ENCODE measurements at regions not wholly inside any gene's neighbourhood (a gene's known extent, or its start where the extent isn't known, plus 50 kb on each side); places are given as distances from the start of the nearest gene placed in this dataset.
"Not testable (repeated sequence)": the region's sequence is repeated elsewhere in the genome, so short reads cannot be mapped to it uniquely, and the experiment has no call there.

GRCh38 chr9:87353301-87353700 lies 144.4 kb upstream of the DAPK1 start:
- Histone ChIP-seq H3K36me3 (ENCODE audit: insufficient read depth, low read depth, low read length) (no peaks in the 10 kb centered on the region), H3K4me1 (ENCODE audit: insufficient read depth, low read length) (0 out of 2 replicates have a peak, but pooled peaks cover 4% of the 10 kb centered on the region), H3K27ac (ENCODE audit: low read length) (no peak overlapping the region), H3K9ac (ENCODE audit: low read depth, low read length) (no peak overlapping the region), H3K9me3 (ENCODE audit: insufficient read depth, low read depth, low read length) (peaks cover 5% of the 10 kb centered on the region; the same call in 1 of the 2 replicates), H3K27me3 (ENCODE audit: insufficient read depth, low read length) (no peaks in the 10 kb centered on the region), H3K4me3 (ENCODE audit: low read length) (no peak overlapping the region)

DNA sequence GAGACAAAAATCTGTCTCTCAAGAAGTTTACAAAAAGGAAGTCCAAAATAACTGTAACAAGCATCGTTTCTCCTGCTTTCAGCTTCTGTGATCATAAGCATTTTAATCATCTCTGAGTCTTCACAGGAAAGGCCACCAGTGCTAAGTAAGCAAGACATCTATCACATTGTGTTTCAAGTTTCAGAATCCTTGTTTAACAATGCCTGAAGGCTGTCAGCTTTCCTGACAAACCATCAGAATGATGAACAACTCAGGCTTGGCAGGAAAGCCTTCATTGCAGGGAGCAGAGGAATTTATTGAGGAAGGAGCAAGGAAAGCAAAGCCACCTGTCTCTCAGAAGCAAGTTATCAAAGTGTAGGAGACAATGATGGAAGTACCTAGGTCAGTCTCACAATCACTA lies 143.5 kb upstream of the DAPK1 start:
- Histone ChIP-seq H3K36me3 (ENCODE audit: insufficient read depth, low read depth, low read length) (no peaks in the 10 kb centered on the region), H3K27ac (ENCODE audit: low read length) (no peak overlapping the region), H3K9me3 (ENCODE audit: insufficient read depth, low read depth, low read length) (peaks cover 7% of the 10 kb centered on the region; the same call in 1 of the 2 replicates), H3K9ac (ENCODE audit: low read depth, low read length) (no peak overlapping the region), H3K4me1 (ENCODE audit: insufficient read depth, low read length) (0 out of 2 replicates have a peak, but pooled peaks cover 4% of the 10 kb centered on the region), H3K4me3 (ENCODE audit: low read length) (no peak overlapping the region), H3K27me3 (ENCODE audit: insufficient read depth, low read length) (no peaks in the 10 kb centered on the region)

GRCh38 chr9:87357600-87357999 lies 140.1 kb upstream of the DAPK1 start:
- H3K9ac ChIP-seq (ENCODE audit: low read depth, low read length), result no peak overlapping the region
- H3K27me3 ChIP-seq (ENCODE audit: insufficient read depth, low read length), result no peaks in the 10 kb centered on the region
- H3K9me3 ChIP-seq (ENCODE audit: insufficient read depth, low read depth, low read length), result peaks cover 7% of the 10 kb centered on the region; the same call in 1 of the 2 replicates
- H3K4me1 ChIP-seq (ENCODE audit: insufficient read depth, low read length), result 0 out of 2 replicates have a peak, but pooled peaks cover 4% of the 10 kb centered on the region
- no peak overlapping the region for H3K27ac ChIP-seq (ENCODE audit: low read length)
- no peaks in the 10 kb centered on the region for H3K36me3 ChIP-seq (ENCODE audit: insufficient read depth, low read depth, low read length)
- no peak overlapping the region for H3K4me3 ChIP-seq (ENCODE audit: low read length)

DNA sequence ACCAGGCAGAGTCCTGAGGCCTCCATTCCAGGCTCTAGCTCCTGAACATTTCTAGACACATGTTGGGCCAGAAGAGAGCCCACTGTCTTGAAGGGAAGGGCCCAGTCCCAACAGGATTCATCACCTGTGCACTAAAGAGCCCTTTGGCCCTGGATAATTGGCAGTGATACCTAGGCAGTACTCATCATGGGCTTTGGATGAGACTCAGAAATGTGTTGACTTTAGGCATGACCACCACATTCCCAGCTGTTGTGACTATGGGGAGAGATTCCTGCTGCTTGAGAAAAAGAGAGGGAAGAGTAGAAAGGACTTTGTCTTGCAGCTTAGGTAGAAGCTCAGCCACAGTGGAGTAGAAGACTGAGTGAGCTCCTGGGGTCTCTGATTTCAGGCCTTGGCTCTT lies 138.4 kb upstream of the DAPK1 start:
- no peak overlapping the region for H3K9ac ChIP-seq (ENCODE audit: low read depth, low read length)
- H3K9me3 ChIP-seq (ENCODE audit: insufficient read depth, low read depth, low read length), result peaks cover 7% of the 10 kb centered on the region; the same call in 1 of the 2 replicates
- H3K27me3 ChIP-seq (ENCODE audit: insufficient read depth, low read length), result no peaks in the 10 kb centered on the region
- no peak overlapping the region for H3K4me3 ChIP-seq (ENCODE audit: low read length)
- H3K27ac ChIP-seq (ENCODE audit: low read length), result no peak overlapping the region
- no peaks in the 10 kb centered on the region for H3K36me3 ChIP-seq (ENCODE audit: insufficient read depth, low read depth, low read length)
- H3K4me1 ChIP-seq (ENCODE audit: insufficient read depth, low read length), result 0 out of 2 replicates have a peak, but pooled peaks cover under 1% of the 10 kb centered on the region

DNA sequence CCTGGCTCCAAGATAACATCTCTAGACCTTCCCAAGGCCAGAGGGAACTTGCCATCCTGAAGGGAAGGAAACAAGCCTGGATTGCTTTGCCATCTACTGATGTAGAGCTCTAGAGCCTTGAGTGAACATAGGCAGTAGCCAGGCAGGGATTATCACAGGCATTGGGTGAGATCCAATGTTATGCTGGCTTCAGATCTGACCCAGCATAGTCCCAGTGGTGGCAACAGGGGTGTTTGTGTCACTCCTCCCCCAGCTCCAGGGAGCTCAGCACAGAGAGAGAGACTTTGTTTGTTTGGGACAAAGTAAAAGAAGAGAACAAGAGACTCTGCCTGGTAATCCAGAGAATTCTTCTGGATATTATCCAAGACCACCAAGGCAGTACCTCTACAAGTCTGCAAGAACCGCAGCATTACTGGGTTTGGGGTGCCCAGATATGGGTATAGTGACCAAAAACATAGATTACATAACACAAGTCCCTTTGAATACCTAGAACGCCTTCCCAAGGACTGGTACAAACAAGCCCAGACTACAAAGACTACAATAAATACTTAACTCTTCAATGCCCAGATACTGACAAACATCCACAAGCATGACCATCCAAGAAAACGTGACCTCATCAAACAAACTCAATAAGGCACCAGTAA lies 137.6 kb upstream of the DAPK1 start:
- Histone ChIP-seq H3K36me3 (ENCODE audit: insufficient read depth, low read depth, low read length) (no peaks in the 10 kb centered on the region), H3K4me3 (ENCODE audit: low read length) (no peak overlapping the region), H3K27me3 (ENCODE audit: insufficient read depth, low read length) (no peaks in the 10 kb centered on the region)

DNA sequence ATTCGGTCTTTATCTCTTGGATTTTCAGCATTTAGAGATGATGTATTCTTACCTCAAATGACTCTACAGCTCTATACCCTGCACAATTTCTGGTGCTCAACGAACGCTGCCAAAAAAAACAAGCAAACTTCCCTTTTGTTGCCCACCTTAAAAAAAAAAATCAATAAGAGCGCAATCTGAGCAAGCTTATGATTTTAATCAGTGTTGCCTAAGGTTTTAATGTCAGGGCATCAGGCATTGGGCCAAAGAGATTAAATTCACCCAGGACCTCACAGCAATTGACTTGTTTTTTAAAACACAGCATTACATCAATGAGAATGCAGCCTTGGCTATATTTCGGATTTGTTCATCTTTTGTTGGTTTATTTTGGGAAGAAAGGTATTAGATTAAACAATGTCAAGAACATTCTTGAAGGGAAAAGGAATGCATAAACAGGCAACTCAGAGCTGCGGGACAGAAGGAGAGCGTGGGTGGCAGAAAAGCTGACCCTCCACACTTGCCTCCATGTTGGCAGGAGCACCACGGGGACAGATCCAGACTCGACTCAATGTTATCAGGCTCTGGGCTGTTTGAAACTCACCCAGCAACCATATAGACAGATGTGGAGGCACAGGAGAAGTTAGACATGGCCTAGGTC lies 127.5 kb upstream of the DAPK1 start:
- no peak overlapping the region for H3K4me3 ChIP-seq (ENCODE audit: low read length)
- no peak overlapping the region for H3K9ac ChIP-seq (ENCODE audit: low read depth, low read length)
- H3K27ac ChIP-seq (ENCODE audit: low read length), result no peak overlapping the region
- no peaks in the 10 kb centered on the region for H3K27me3 ChIP-seq (ENCODE audit: insufficient read depth, low read length)
- H3K36me3 ChIP-seq (ENCODE audit: insufficient read depth, low read depth, low read length), result no peaks in the 10 kb centered on the region
- H3K4me1 ChIP-seq (ENCODE audit: insufficient read depth, low read length), result peaks cover 15% of the 10 kb centered on the region
- no peaks in the 10 kb centered on the region for H3K9me3 ChIP-seq (ENCODE audit: insufficient read depth, low read depth, low read length)

More for the DNA sequence above, 137.6 kb upstream of the DAPK1 start:
- Histone ChIP-seq H3K9ac (ENCODE audit: low read depth, low read length) (no peak overlapping the region), H3K4me1 (ENCODE audit: insufficient read depth, low read length) (no peaks in the 10 kb centered on the region), H3K9me3 (ENCODE audit: insufficient read depth, low read depth, low read length) (peaks cover 7% of the 10 kb centered on the region; the same call in 1 of the 2 replicates), H3K27ac (ENCODE audit: low read length) (no peak overlapping the region)

GRCh38 chr9:87371795-87372355 lies 125.8 kb upstream of the DAPK1 start:
- H3K9me3 ChIP-seq (ENCODE audit: insufficient read depth, low read depth, low read length), result no peaks in the 10 kb centered on the region
- peaks cover 20% of the 10 kb centered on the region for H3K4me1 ChIP-seq (ENCODE audit: insufficient read depth, low read length)
- H3K27ac ChIP-seq (ENCODE audit: low read length), result no peak overlapping the region
- no peaks in the 10 kb centered on the region for H3K27me3 ChIP-seq (ENCODE audit: insufficient read depth, low read length)
- no peak overlapping the region for H3K4me3 ChIP-seq (ENCODE audit: low read length)
- H3K9ac ChIP-seq (ENCODE audit: low read depth, low read length), result no peak overlapping the region
- H3K36me3 ChIP-seq (ENCODE audit: insufficient read depth, low read depth, low read length), result no peaks in the 10 kb centered on the region

DNA sequence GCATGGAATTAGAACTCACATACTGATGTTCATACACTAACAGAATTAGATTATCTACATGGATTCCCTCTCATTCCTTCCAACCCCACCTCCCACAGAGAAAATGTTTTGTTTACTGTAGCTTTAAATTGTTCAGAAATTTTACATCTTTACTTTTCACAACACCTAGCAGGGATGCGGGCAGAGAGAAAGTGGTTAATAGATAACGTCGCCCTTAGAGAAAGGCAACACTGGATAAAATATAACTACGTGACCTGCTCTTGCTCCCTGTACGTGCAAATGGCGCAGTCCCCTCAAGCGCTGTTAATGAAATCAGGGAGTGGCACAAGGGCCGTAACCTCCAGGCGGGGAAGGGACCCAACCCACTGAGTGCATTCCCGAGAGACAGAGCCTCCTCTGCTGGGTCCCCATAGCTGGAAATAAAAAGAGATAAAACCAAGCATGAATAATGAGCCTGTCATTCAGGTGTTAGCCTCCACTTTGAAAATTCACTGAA lies 125.3 kb upstream of the DAPK1 start:
- Histone ChIP-seq H3K9me3 (ENCODE audit: insufficient read depth, low read depth, low read length) (no peaks in the 10 kb centered on the region), H3K36me3 (ENCODE audit: insufficient read depth, low read depth, low read length) (no peaks in the 10 kb centered on the region), H3K4me1 (ENCODE audit: insufficient read depth, low read length) (peaks cover 20% of the 10 kb centered on the region), H3K9ac (ENCODE audit: low read depth, low read length) (no peak overlapping the region), H3K27me3 (ENCODE audit: insufficient read depth, low read length) (no peaks in the 10 kb centered on the region), H3K4me3 (ENCODE audit: low read length) (no peak overlapping the region), H3K27ac (ENCODE audit: low read length) (no peak overlapping the region)

- H3K9ac ChIP-seq (ENCODE audit: low read depth, low read length); H3K27me3 ChIP-seq (ENCODE audit: insufficient read depth, low read length); H3K36me3 ChIP-seq (ENCODE audit: insufficient read depth, low read depth, low read length); H3K4me3 ChIP-seq (ENCODE audit: low read length); H3K9me3 ChIP-seq (ENCODE audit: insufficient read depth, low read depth, low read length): not testable (repeated sequence)
- Histone ChIP-seq H3K4me1 (ENCODE audit: insufficient read depth, low read length) (peaks cover 20% of the 10 kb centered on the region), H3K27ac (ENCODE audit: low read length) (peak overlapping the region; percentile 4)
These were observed 123.4 kb upstream of the DAPK1 start for GRCh38 chr9:87374023-87374919.

DNA sequence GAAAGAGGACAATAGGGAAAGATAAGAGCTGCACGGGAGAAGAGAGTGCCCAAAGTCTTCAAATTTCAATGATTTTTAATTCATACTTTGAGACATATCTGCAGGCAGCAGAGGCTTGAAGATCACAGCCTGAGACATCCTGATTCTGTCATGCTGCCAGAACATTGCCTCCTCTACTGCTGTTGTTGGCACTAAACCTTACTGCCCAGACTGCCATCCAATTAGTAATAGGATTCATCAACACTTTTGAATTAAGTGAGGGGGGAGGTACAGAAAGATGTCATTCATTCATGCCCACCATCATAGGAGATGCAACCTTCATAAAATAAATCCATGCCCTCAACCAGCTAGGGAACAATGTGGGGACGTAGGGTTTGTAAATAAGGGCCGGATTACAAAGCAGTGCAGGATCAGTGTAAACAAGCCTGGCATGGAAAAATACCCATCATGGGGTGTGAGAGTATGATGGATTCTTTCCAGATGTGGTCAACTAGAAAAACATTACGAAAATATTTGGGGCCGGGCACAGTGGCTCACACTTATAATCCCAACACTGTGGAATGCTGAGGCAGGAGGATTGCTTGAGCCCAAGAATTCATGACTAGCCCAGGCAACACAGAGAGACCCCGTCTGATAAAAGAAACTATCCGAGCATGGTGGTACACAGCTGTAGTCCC lies 122.1 kb upstream of the DAPK1 start:
- Histone ChIP-seq H3K9ac (ENCODE audit: low read depth, low read length) (no peak overlapping the region), H3K36me3 (ENCODE audit: insufficient read depth, low read depth, low read length) (no peaks in the 10 kb centered on the region), H3K9me3 (ENCODE audit: insufficient read depth, low read depth, low read length) (no peaks in the 10 kb centered on the region), H3K4me3 (ENCODE audit: low read length) (no peak overlapping the region), H3K27me3 (ENCODE audit: insufficient read depth, low read length) (no peaks in the 10 kb centered on the region), H3K4me1 (ENCODE audit: insufficient read depth, low read length) (peaks cover 20% of the 10 kb centered on the region), H3K27ac (ENCODE audit: low read length) (no peak overlapping the region)

DNA sequence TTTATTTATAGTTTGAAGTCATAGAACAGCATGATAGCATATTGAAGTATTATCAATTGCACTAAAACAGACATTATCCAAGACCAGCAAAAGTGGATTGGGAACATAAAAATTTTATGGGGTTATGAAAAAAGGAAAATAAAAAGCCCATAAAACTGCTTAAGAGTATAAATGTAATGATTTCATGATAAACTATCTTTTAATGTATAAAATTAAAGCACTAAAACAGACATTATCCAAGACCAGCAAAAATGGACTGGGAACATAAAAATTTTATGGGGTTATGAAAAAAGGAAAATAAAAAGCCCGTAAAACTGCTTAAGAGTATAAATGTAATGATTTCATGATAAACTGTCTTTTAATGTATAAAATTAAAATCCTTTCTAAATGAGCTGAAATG lies 119.0 kb upstream of the DAPK1 start:
- Histone ChIP-seq H3K9me3 (ENCODE audit: insufficient read depth, low read depth, low read length) (no peaks in the 10 kb centered on the region), H3K9ac (ENCODE audit: low read depth, low read length) (no peak overlapping the region), H3K27me3 (ENCODE audit: insufficient read depth, low read length) (no peaks in the 10 kb centered on the region), H3K4me3 (ENCODE audit: low read length) (no peak overlapping the region), H3K4me1 (ENCODE audit: insufficient read depth, low read length) (peaks cover 29% of the 10 kb centered on the region), H3K36me3 (ENCODE audit: insufficient read depth, low read depth, low read length) (no peaks in the 10 kb centered on the region), H3K27ac (ENCODE audit: low read length) (no peak overlapping the region)

Measured in iPS-20b (cell line).